ENCODE measurements at regions not wholly inside any gene's neighbourhood (a gene's known extent, or its start where the extent isn't known, plus 50 kb on each side); places are given as distances from the start of the nearest gene placed in this dataset.

GRCh38 chr3:102141096-102141927 is 292.0 kb downstream of the NFKBIZ start:
- H3K4me2 ChIP-seq (ENCODE audit: low read depth, low read length, poor library complexity, severe bottlenecking), result no peak overlapping the region
- H4K20me1 ChIP-seq (ENCODE audit: insufficient read depth, low read length, poor library complexity, severe bottlenecking), result no peaks in the 10 kb centered on the region
- H3K36me3 ChIP-seq (ENCODE audit: insufficient read depth, low read length), result no peaks in the 10 kb centered on the region
- H3K9me3 ChIP-seq (ENCODE audit: insufficient read depth, low read depth, low read length), result no peaks in the 10 kb centered on the region
- H3K4me1 ChIP-seq (ENCODE audit: insufficient read depth, low read length, poor library complexity, severe bottlenecking), result no peaks in the 10 kb centered on the region
- TF ChIP-seq EZH2phosphoT487 (IDR thresholded peaks at IDR 0.05; ENCODE audit: borderline replicate concordance) (no peak), CTCF (conservative IDR thresholded peaks at IDR 0.05; ENCODE audit: low read length) (no peak)
- no peaks in the 10 kb centered on the region for H3K9me2 ChIP-seq (replicated peaks; ENCODE audit: low read depth, low read length)
- H3F3A ChIP-seq (ENCODE audit: low read depth), result no peaks in the 10 kb centered on the region
- no peak overlapping the region for H2AFZ ChIP-seq (ENCODE audit: low read length)
- H3K79me2 ChIP-seq (ENCODE audit: insufficient read depth, low read length), result no peaks in the 10 kb centered on the region
- no peaks in the 10 kb centered on the region for H3K27me3 ChIP-seq (ENCODE audit: insufficient read depth, low read length, poor library complexity, severe bottlenecking)
- no peak overlapping the region for H3K4me3 ChIP-seq (ENCODE audit: low read length, poor library complexity, severe bottlenecking)
- H3K9ac ChIP-seq (ENCODE audit: low read depth, low read length, poor library complexity, severe bottlenecking), result no peak overlapping the region

- no peaks in the 10 kb centered on the region for H3K79me2 ChIP-seq (ENCODE audit: insufficient read depth, low read length)
- H3K27me3 ChIP-seq (ENCODE audit: insufficient read depth, low read length, poor library complexity, severe bottlenecking), result no peaks in the 10 kb centered on the region
- H3K36me3 ChIP-seq (ENCODE audit: insufficient read depth, low read length), result no peaks in the 10 kb centered on the region
- H3K4me1 ChIP-seq (ENCODE audit: insufficient read depth, low read length, poor library complexity, severe bottlenecking), result no peaks in the 10 kb centered on the region
- TF ChIP-seq CTCF (conservative IDR thresholded peaks at IDR 0.05; ENCODE audit: low read length) (no peak), EZH2phosphoT487 (IDR thresholded peaks at IDR 0.05; ENCODE audit: borderline replicate concordance) (no peak)
- no peaks in the 10 kb centered on the region for H4K20me1 ChIP-seq (ENCODE audit: insufficient read depth, low read length, poor library complexity, severe bottlenecking)
- H2AFZ ChIP-seq (ENCODE audit: low read length), result no peak overlapping the region
- no peaks in the 10 kb centered on the region for H3K9me3 ChIP-seq (ENCODE audit: insufficient read depth, low read depth, low read length)
- no peak overlapping the region for H3K4me2 ChIP-seq (ENCODE audit: low read depth, low read length, poor library complexity, severe bottlenecking)
- no peaks in the 10 kb centered on the region for H3K9me2 ChIP-seq (replicated peaks; ENCODE audit: low read depth, low read length)
- H3K9ac ChIP-seq (ENCODE audit: low read depth, low read length, poor library complexity, severe bottlenecking), result no peak overlapping the region
- H3F3A ChIP-seq (ENCODE audit: low read depth), result no peaks in the 10 kb centered on the region
- H3K4me3 ChIP-seq (ENCODE audit: low read length, poor library complexity, severe bottlenecking), result no peak overlapping the region
These were observed 292.6 kb downstream of the NFKBIZ start for GRCh38 chr3:102141928-102142239.

- no peak for TF ChIP-seq EZH2phosphoT487 (IDR thresholded peaks at IDR 0.05; ENCODE audit: borderline replicate concordance)
- TF ChIP-seq CTCF (conservative IDR thresholded peaks at IDR 0.05; ENCODE audit: low read length), result no peak
- no peaks in the 10 kb centered on the region for H3K4me1 ChIP-seq (ENCODE audit: insufficient read depth, low read length, poor library complexity, severe bottlenecking)
These were observed 292.3 kb upstream of the ZPLD1 start for GRCh38 chr3:102142379-102143060.

More at GRCh38 chr3:102142379-102143060, 292.3 kb upstream of the ZPLD1 start:
- no peak overlapping the region for H3K4me3 ChIP-seq (ENCODE audit: low read length, poor library complexity, severe bottlenecking)
- H4K20me1 ChIP-seq (ENCODE audit: insufficient read depth, low read length, poor library complexity, severe bottlenecking), result no peaks in the 10 kb centered on the region
- no peaks in the 10 kb centered on the region for H3K27me3 ChIP-seq (ENCODE audit: insufficient read depth, low read length, poor library complexity, severe bottlenecking)
- H3K79me2 ChIP-seq (ENCODE audit: insufficient read depth, low read length), result no peaks in the 10 kb centered on the region
- H3K9me2 ChIP-seq (replicated peaks; ENCODE audit: low read depth, low read length), result no peaks in the 10 kb centered on the region
- H3K36me3 ChIP-seq (ENCODE audit: insufficient read depth, low read length), result no peaks in the 10 kb centered on the region
- H2AFZ ChIP-seq (ENCODE audit: low read length), result 0 out of 2 replicates have a peak overlapping the region, but pooled peaks have one; percentile 56
- no peak overlapping the region for H3K9ac ChIP-seq (ENCODE audit: low read depth, low read length, poor library complexity, severe bottlenecking)
- H3F3A ChIP-seq (ENCODE audit: low read depth), result no peaks in the 10 kb centered on the region
- no peaks in the 10 kb centered on the region for H3K9me3 ChIP-seq (ENCODE audit: insufficient read depth, low read depth, low read length)
- H3K4me2 ChIP-seq (ENCODE audit: low read depth, low read length, poor library complexity, severe bottlenecking), result no peak overlapping the region

Data from Loucy (cell line).